Stimulated activated CD8-positive, alpha-beta memory T cell treated with anti-CD3 and anti-CD28 coated beads, Interleukin-12 subunit alpha, Interleukin-12 subunit beta, amount 100 ng/mL, for 1 hour (primary cell): ENCODE measurements at regions not wholly inside any gene's neighbourhood (a gene's known extent, or its start where the extent isn't known, plus 50 kb on each side); places are given as distances from the start of the nearest gene placed in this dataset.

ENCODE experiments used
- DNase-seq: peaks from one replicate; pipeline ENCODE4 v3.0.0-alpha.2; 2020; ENCODE audit warnings: low read depth

DNA sequence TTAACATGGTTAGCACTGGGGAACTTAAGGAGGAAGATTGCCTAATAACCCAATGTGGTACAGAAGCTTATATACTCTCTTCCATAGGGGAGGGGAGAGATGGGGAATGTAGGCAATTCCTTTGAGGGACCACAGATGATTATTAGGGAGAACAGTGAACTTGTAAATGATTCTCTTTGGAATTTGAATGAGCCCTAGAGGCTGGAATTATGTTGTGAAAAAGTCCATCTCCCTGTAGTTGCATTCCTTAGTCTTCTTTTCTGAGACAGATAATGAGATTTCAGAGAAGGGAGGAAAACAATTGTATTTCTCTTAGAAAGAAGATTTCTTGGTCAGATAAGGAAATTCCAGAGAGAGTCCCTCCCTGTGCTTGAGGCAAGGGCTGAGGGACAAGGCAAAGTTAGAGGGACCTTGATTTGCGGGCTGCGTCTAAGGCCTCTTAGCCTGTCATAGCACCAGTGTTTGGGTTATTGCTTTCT is 89.0 kb upstream of the HMCN1 start:
- DNase-seq: no peak

- no peak for DNase-seq
Measured at GRCh38 chr1:185644531-185644930, 89.7 kb upstream of the HMCN1 start.

- no peak for DNase-seq
Measured at GRCh38 chr1:185636848-185637247, 97.3 kb upstream of the HMCN1 start.

GRCh38 chr1:185634704-185635103 is 99.5 kb upstream of the HMCN1 start:
- DNase-seq: no peak

- DNase-seq: no peak
Measured at GRCh38 chr1:185632659-185633423, 101.3 kb upstream of the HMCN1 start.

DNA sequence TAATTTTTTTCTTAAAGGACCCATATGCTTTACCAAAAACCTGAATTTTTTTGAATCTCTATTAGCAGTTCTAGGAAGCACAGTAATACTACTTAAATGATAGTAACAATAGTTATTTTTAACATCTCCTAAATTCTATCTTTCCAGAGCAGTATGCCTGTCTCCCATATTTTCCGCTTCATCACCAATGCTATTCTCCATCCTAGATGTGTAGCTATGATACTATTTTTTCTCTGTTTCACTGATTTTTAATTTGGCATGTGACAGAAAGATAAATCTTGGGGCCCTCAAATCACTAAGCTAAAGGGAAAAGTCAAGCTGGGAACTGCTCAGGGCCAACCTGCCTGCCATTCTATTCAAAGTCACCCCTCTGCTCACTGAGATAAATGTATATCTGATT is 102.3 kb upstream of the HMCN1 start:
- no peak for DNase-seq

DNA sequence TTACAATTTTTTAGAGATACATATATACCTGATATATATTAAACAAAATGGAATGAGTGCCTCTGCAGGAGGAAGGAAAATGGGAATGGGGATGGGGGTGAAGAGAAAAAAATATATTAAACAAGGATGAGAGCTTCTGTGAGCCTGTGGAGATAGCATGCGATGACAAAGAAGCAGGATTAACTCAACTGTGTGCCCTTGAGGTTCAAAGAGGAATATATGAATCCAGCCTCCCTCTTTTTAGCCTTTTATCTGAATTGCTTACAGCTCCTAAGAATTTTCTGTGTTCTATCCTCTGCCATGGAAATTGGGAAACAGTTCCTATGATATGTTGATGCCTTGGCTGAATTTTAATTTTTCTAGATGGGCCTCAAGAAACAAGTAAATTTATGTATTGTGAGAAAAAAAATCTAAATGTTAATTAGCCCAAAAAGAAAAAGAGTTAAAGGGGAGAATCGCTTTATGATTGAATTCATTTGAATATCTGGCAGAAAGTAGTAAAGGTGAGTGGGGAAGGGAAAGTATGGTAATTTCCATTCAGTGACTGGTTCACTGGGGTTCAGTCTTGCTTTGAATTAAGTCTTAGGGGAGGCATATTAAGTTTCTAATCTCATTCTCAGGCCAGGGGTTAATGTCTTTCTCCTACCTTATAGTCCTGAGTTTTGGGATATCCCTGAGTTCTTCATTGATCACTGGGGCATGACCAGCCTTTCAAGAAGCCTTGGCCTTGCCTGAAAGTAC is 106.3 kb upstream of the HMCN1 start:
- DNase-seq: no peak

- DNase-seq: no peak
Measured at GRCh38 chr1:185627171-185627570, 107.0 kb upstream of the HMCN1 start.

GRCh38 chr1:185626344-185626743 is 107.8 kb upstream of the HMCN1 start:
- DNase-seq: no peak

DNA sequence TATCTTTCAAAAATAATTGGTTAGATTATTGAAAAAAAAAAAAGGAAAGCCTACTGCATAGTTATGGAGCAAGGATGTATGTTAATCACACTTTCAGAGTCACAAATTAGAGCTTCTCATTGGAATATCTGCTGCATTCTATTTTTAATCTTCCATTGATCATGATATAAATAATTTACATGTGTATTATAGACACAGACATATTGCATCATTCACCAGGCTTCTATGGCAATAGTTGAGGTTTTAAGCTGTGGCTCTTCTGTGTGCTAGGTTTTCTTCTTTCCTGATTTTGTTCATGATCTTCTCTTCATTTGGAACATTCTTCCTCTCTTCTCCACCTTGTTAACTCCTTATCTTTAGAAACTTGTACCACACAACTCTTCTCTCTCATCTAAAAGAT is 123.2 kb upstream of the HMCN1 start:
- DNase-seq: no peak

DNA sequence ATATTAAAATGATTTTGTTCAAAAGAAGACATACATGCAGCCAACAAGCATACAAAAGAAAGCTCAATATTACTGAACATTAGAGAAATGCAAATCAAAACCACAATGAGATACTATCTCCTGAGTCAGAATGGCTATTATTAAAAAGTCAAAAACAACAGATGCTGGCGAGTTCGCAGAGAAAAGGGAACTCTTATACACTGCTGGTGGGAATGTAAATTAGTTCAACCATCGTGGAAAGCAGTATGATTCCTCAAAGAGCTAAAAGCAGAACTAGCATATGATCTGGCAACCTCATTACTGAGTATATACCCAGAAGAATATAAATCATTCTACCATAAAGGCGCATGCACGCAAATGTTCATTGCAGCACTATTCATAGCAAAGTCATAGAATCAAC is 126.0 kb upstream of the HMCN1 start:
- DNase-seq: no peak

GRCh38 chr1:185603158-185603557 is 131.0 kb upstream of the HMCN1 start:
- no peak for DNase-seq

- no peak for DNase-seq
Measured at GRCh38 chr1:185601189-185601588, 133.0 kb upstream of the HMCN1 start.

DNA sequence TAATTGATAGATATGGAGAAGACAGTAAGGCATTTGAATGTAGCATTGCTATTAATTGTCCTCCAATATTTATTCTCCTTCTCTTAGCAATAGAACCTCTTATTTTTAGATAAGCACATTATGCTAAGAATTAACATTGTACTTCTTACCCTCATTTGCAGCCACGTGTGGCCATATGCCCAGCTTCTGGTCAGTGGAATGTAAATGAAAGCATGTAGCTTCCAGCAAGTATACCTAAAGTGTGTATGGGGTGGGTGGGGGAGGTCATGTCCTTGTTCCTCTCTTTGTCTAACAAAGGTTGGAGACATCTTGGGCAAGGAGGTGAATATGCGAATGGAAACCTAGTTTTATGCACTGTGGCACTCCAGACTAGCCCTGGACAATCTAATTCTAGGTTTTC is 133.6 kb upstream of the HMCN1 start:
- DNase-seq: no peak

DNA sequence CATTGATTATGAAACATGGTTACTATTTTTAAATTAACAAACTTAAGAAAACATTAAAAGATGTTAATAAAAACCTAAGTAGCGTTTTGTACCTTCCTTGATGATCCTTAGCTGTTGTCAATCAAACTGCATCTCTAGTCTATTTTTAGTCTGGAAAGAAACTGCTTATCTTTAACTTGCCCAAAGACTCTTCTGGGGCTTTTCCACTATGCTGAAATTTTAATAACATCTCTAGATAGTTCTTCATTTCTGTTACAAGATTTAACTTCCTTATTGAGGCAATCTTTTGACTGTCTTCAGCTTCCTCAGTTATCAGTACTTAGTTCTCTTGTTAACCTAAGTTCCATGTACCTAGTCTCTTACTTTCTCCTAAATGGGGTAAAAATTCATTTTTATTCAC is 135.9 kb upstream of the HMCN1 start:
- no peak for DNase-seq

DNA sequence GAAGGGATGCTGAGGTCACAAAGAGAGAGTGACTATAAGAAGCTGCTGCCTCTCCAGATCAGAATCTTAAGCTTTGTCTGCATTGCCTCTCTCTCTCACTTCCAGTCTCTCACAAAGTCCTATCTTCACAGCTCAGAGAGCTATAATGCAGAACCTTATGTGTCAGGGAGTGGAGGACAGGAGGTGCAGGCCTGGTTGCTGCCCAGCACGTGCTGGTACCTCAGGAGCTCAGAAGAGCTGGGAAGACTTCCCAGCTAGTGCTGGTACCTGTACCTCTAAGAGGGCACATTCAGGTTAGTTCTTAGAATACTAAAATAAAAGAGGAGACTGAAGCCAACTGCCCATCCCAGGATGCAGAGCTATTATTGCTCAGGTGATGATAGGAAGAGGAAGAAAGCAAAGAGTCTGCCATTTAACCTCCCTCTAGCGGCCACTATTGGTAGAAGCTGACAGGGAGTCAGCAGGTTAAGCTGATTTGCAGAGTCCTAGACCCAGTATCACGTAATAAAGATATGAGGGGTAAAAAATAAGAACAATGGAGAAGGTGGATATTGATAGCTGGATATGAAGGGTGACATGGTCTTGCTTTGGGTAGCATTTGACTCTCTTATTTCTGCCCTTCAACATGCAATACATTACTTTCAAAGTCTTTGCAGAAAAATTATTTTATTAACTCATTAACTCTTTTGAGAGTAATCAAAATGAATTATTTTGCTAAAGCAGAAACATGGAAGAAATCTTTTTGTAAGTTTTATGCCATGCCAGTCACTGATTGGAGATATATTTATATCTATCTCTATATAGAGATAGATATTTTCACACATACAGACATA is 138.1 kb upstream of the HMCN1 start:
- DNase-seq: peak; percentile 33

- DNase-seq: no peak
Measured at GRCh38 chr1:185594786-185595410, 139.3 kb upstream of the HMCN1 start.

DNA sequence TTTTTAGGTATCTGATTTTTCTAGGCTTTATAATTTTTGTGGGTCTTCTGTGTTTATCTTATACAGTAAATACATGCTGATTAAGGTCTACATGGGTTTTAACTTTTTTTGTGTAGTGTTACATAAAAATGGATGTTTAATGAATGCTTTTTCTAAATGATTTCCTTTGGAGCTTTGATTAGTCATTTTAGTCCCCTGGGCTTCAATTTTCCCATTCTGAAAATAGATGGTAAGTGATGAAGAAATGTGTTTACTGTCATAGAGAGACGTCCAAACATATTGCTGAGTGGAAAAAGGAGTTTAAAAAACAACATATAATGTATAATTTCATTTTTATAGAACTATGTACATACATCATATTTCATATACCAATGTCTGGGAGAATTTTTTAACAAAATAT is 140.9 kb upstream of the HMCN1 start:
- DNase-seq: no peak

DNA sequence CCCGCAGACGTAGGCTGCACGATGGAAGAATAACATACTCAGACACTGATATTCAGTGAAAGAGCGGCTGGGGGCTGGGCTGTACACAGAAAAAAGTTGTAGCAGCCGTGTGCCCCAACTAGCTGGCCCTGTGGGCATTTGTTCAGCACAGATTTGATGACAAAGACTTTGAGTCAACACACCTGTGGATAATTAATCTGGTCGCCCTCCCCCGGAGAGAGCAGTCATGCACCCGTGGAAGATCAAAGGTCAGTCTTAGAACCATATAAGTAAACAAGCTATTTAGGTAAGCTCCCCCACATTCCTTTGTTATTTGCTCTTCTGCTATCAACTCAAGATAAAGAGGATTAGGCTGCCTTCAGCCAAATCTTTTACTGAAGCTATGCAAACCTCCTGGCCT is 148.4 kb upstream of the HMCN1 start:
- no peak for DNase-seq

- DNase-seq: no peak
Measured at GRCh38 chr1:185581961-185582725, 152.0 kb upstream of the HMCN1 start.

DNA sequence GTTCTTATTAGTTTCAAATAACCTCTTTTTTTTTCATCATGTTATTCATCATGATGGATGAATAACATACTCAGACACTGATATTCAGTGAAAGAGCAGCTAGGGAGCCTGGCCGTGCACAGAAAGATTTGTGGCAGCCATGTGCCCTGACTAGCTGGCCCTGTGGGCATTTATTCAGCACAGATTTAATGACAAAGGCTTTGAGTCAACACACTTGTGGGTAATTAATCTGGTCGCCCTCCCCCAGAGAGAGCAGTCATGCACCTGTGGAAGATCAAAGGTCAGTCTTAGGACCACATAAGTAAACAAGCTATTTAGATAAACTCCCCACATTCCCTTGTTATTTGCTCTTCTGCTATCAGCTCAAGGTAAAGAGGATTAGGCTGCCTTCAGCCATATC is 153.2 kb upstream of the HMCN1 start:
- no peak for DNase-seq
